Esophagus mucosa (tissue), 1 donor: ENCODE measurements at regions not wholly inside any gene's neighbourhood (a gene's known extent, or its start where the extent isn't known, plus 50 kb on each side); places are given as distances from the start of the nearest gene placed in this dataset.

ENCODE experiments used
- ATAC-seq: fragments of 200-7000 bp; cut with Tn5 transposase; one replicate; pipeline ENCODE4 v1.9.1; 2020
- donor health status: DM: yes; HTN: yes; CAD: no.

GRCh38 chr20:58600756-58601155, 50.3 kb upstream of the STX16 start:
- ATAC-seq, result no peak

- ATAC-seq, result no peak
Measured at GRCh38 chr20:58599966-58600365, 51.1 kb upstream of the STX16 start.

GRCh38 chr20:58598211-58599015, 52.7 kb upstream of the STX16 start:
- ATAC-seq, result no peak

GRCh38 chr20:58597249-58597891, 53.7 kb upstream of the STX16 start:
- ATAC-seq, result no peak

- ATAC-seq, result no peak
Measured at GRCh38 chr20:58596750-58597248, 54.3 kb upstream of the STX16 start.

GRCh38 chr20:58596244-58596643, 54.8 kb upstream of the STX16 start:
- no peak for ATAC-seq

- ATAC-seq, result no peak
Measured at GRCh38 chr20:58595167-58595566, 55.9 kb upstream of the STX16 start.

GRCh38 chr20:58593880-58594638, 57.0 kb upstream of the STX16 start:
- no peak for ATAC-seq

GRCh38 chr20:58592076-58592695, 58.9 kb upstream of the STX16 start:
- ATAC-seq, result no peak

GRCh38 chr20:58590679-58591473, 60.2 kb upstream of the STX16 start:
- ATAC-seq, result no peak

- ATAC-seq, result no peak
Measured at GRCh38 chr20:58587467-58587866, 63.6 kb upstream of the STX16 start.

- ATAC-seq, result no peak
Measured at GRCh38 chr20:58586565-58587093, 64.5 kb upstream of the STX16 start.

GRCh38 chr20:58585753-58586540, 65.1 kb upstream of the STX16 start:
- no peak for ATAC-seq

GRCh38 chr20:58584881-58585752, 66.0 kb upstream of the STX16 start:
- no peak for ATAC-seq

GRCh38 chr20:58584051-58584824, 66.8 kb upstream of the STX16 start:
- ATAC-seq, result no peak

GRCh38 chr20:58583586-58583985, 67.5 kb upstream of the STX16 start:
- ATAC-seq, result no peak

- ATAC-seq, result no peak
Measured at GRCh38 chr20:58583176-58583575, 67.9 kb upstream of the STX16 start.

- ATAC-seq, result no peak
Measured at GRCh38 chr20:58580474-58580835, 65.3 kb upstream of the APCDD1L start.

- ATAC-seq, result no peak
Measured at GRCh38 chr20:58579819-58580473, 64.7 kb upstream of the APCDD1L start.
